Ishikawa (cell line): ENCODE measurements at regions not wholly inside any gene's neighbourhood (a gene's known extent, or its start where the extent isn't known, plus 50 kb on each side); places are given as distances from the start of the nearest gene placed in this dataset.

Experiments
- CEBPB ChIP-seq: IDR thresholded peaks from 2 replicates; pipeline ENCODE4 v1.6.1; 2012
- CREB1 ChIP-seq: IDR thresholded peaks from 2 replicates; pipeline ENCODE4 v1.6.1; 2012; ENCODE audit warnings: low read depth
- EGR1 ChIP-seq: IDR thresholded peaks from 2 replicates; pipeline ENCODE4 v1.6.1; 2012
- EP300 ChIP-seq: IDR thresholded peaks from 2 replicates; pipeline ENCODE4 v1.6.1; 2012; ENCODE audit warnings: borderline replicate concordance
- FOXM1 ChIP-seq: IDR thresholded peaks from 2 replicates; pipeline ENCODE4 v1.6.1; 2012; ENCODE audit warnings: low read depth, borderline replicate concordance
- MAX ChIP-seq: IDR thresholded peaks from 2 replicates; pipeline ENCODE4 v1.6.1; 2012
- NFIC ChIP-seq: IDR thresholded peaks from 2 replicates; pipeline ENCODE4 v1.6.1; 2012
- RAD21 ChIP-seq: IDR thresholded peaks from 2 replicates; pipeline ENCODE4 v1.6.1; 2012; ENCODE audit warnings: low read depth
- REST ChIP-seq: IDR thresholded peaks from 2 replicates; pipeline ENCODE4 v1.6.1; 2012; ENCODE audit warnings: low read depth, mild to moderate bottlenecking
- TAF1 ChIP-seq: IDR thresholded peaks from 2 replicates; pipeline ENCODE4 v1.6.1; 2012; ENCODE audit warnings: low read depth, mild to moderate bottlenecking
- TCF12 ChIP-seq: IDR thresholded peaks from 2 replicates; pipeline ENCODE4 v1.6.1; 2012; ENCODE audit warnings: low read depth
- TEAD4 ChIP-seq: IDR thresholded peaks from 2 replicates; pipeline ENCODE4 v1.6.1; 2012
- USF1 ChIP-seq: IDR thresholded peaks from 2 replicates; pipeline ENCODE4 v1.6.1; 2012
- YY1 ChIP-seq: IDR thresholded peaks from 2 replicates; pipeline ENCODE4 v1.6.1; 2012; ENCODE audit warnings: low read depth
- ZBTB7A ChIP-seq: IDR thresholded peaks from 2 replicates; pipeline ENCODE4 v1.6.1; 2012; ENCODE audit warnings: low read depth

GRCh38 chr17:12521416-12521815 is 144.3 kb upstream of the MYOCD start:
- TF ChIP-seq CREB1 (no peak), NFIC (no peak), TAF1 (no peak), TCF12 (no peak)

DNA sequence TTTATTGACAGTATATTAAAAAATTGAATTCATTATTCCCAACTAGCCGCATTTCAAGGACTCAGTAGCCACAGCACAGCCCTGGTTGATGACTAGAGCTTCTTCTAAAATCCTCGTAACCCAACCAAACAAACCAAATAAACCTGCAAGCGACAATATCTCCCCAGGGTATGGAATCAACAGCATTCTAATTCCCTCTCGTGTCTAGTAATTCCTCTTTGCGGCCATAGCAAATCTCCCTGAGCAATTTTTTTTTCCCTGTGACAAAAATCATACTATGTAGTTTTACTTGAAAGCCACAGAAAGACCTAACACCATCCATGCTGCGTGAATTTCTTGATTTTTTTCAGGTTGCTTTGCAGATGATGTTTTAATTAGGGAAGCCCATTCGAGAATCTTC is 143.4 kb upstream of the MYOCD start:
- no peak for TF ChIP-seq RAD21
- no peak for TF ChIP-seq NFIC
- TF ChIP-seq ZBTB7A, result no peak
- no peak for TF ChIP-seq YY1
- no peak for TF ChIP-seq MAX
- TF ChIP-seq CEBPB, result no peak
- TF ChIP-seq TEAD4, result no peak
- no peak for TF ChIP-seq EGR1
- no peak for TF ChIP-seq TCF12

DNA sequence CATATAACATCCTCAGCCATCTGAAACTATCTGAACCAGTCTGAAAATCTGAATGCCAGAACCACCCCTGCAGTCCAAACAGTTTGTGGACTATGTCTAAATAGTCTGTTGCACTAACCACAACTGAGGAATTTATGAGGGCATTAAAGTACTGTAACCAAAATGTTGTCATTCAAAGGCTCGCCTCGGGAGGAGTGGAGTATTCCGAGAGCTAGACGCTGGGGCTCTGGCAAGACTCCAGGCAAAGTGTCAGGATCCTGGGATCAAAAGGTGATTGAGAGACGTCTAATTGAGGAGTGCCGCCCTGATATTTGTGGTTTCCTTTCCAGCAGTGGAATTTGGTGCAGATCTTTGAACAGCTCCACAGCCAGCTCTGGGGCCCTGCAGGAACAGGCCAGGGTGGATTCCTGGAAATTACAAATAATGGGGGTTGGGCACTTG is 142.9 kb upstream of the MYOCD start:
- no peak for TF ChIP-seq EGR1
- no peak for TF ChIP-seq YY1
- no peak for TF ChIP-seq USF1
- TF ChIP-seq TCF12, result no peak
- no peak for TF ChIP-seq CREB1
- TF ChIP-seq NFIC, result no peak
- TF ChIP-seq FOXM1, result no peak
- no peak for TF ChIP-seq TEAD4

DNA sequence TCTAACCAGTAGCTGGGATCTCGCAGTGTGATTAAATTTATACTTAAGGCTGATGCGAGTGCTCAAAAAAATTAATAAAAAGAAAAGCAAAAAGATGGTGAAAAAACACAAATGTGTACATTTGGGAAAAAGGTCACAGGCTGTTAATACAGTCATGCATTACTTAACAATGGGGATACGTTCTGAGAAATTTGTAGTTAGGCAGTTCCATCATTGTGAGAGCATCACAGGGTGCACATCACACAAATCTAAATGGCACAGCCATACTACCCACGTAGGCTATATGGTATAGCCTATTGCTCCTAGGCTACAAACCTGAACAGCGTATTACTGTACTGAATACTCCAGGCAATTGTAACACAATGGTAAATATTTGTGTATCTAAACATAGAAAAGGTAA is 142.4 kb upstream of the MYOCD start:
- TF ChIP-seq EGR1, result no peak
- TF ChIP-seq TEAD4, result no peak
- no peak for TF ChIP-seq USF1
- TF ChIP-seq TCF12, result no peak
- TF ChIP-seq NFIC, result no peak
- TF ChIP-seq MAX, result no peak
- TF ChIP-seq ZBTB7A, result no peak

- TF ChIP-seq YY1 (no peak), TCF12 (no peak), CEBPB (no peak), REST (no peak), TEAD4 (no peak), MAX (no peak)
Observed at GRCh38 chr17:12528036-12528435, 137.7 kb upstream of the MYOCD start.

- TF ChIP-seq MAX (no peak), REST (no peak), EGR1 (no peak), ZBTB7A (no peak), USF1 (no peak), TAF1 (no peak), YY1 (no peak), EP300 (no peak)
Observed at GRCh38 chr17:12530161-12530560, 135.5 kb upstream of the MYOCD start.

DNA sequence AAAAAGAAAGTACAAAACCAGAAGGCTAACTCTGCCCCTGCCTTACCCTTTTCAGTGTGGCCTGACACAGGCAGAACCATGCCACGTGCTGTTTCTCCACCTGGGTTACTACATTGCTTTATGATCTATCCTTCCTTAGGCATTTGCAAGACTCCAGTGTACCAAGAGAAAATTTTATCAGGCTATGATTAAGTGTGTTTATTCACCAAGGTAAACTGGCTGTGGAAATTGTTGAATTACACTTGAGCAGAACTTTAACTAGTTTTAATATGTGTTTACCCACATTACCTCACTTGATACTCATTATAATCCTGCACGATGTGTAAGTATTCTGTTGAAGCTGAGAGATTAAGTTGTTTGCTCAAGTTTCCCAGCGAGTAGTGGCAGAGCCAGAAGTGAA is 129.7 kb upstream of the MYOCD start:
- TF ChIP-seq TCF12 (no peak), EGR1 (no peak), ZBTB7A (no peak), RAD21 (no peak), MAX (no peak), USF1 (no peak), CREB1 (no peak), TEAD4 (no peak), TAF1 (no peak), FOXM1 (no peak), CEBPB (no peak), NFIC (no peak), REST (no peak), YY1 (no peak), EP300 (no peak)
